HepG2 (cell line): ENCODE measurements at regions not wholly inside any gene's neighbourhood (a gene's known extent, or its start where the extent isn't known, plus 50 kb on each side); places are given as distances from the start of the nearest gene placed in this dataset.

ENCODE experiments used
- ATAC-seq: fragments of 200-7000 bp; cut with Tn5 transposase; 3 replicates; pipeline ENCODE4 v1.9.1; 2020; ENCODE audit warnings: mild to moderate bottlenecking, moderate library complexity
- BruUV-seq: library from RNA; stranded (reverse); fragments of 400-500 nt; replicated peaks from 2 replicates; lab custom pipeline; 2021; lab: Mats Ljungman, UMichigan
- CTCF ChIA-PET: fragments of 300-600 bp; formaldehyde crosslinking; extraction: SDS; loops from one replicate; lab custom pipeline; 2021; ENCODE audit warnings: low total read pairs, inconsistent platforms, low intra/inter-chr PET ratio; lab: Yijun Ruan, JAX
- POLR2A ChIA-PET: fragments of 350-600 bp; sonication (Branson Sonifier 250); formaldehyde crosslinking; loops from one replicate; lab custom pipeline; 2020; ENCODE audit warnings: antibody characterized with exemption, inconsistent platforms; lab: Yijun Ruan, JAX
- DNase-seq: peaks from one replicate; pipeline ENCODE4 v3.0.0-alpha.2; 2015; ENCODE audit warnings: low spot score
- FAIRE-seq: peaks from 3 replicates; lab custom pipeline; 2011; peaks lifted over from hg19 to GRCh38; lab: Jason Lieb, UNC
- H2AFZ ChIP-seq: one replicate; pipeline ENCODE4 v1.6.1; 2011; ENCODE audit warnings: low read length, inconsistent platforms
- H3K27ac ChIP-seq: fragments of 300-600 bp; 3 replicates; pipeline ENCODE4 v1.8.0; 2011; ENCODE audit warnings: mixed run types, mild to moderate bottlenecking, mixed read lengths, low read length, inconsistent platforms; ENCODE audit not compliant: insufficient read depth; ENCODE audit errors: extremely low read length
- H3K27me3 ChIP-seq, 2 experiments: fragments of 200-600 bp in 1 of 2; 2 replicates in 1 of 2; 3 replicates in 1 of 2; pipeline versions ENCODE4 v1.6.0 to v1.8.0; 2011; ENCODE audit warnings: low read length in 2 of 2, mild to moderate bottlenecking in 2 of 2, moderate library complexity in 2 of 2, inconsistent platforms in 1 of 2; ENCODE audit not compliant: insufficient read depth in 2 of 2, control insufficient read depth in 1 of 2
- H3K36me3 ChIP-seq, 2 experiments: fragments of 200-600 bp in 1 of 2; replicated peaks in 1 of 2; 2 replicates in 1 of 2; 3 replicates in 1 of 2; pipeline versions ENCODE4 v1.5.1 to v1.8.0; 2011; ENCODE audit warnings: low read length in 2 of 2, inconsistent platforms in 1 of 2; ENCODE audit not compliant: insufficient read depth in 2 of 2, control insufficient read depth in 1 of 2
- H3K4me1 ChIP-seq: 2 replicates; pipeline ENCODE4 v1.5.1; 2012; ENCODE audit warnings: low read length, inconsistent platforms; ENCODE audit not compliant: insufficient read depth
- H3K4me2 ChIP-seq: 2 replicates; pipeline ENCODE4 v1.6.0; 2011; ENCODE audit warnings: low read depth, low read length, inconsistent platforms
- H3K4me3 ChIP-seq, 3 experiments: fragments of 200-600 bp in 1 of 3; sonication (generic), shearing (Covaris generic) in 1 of 3; replicated peaks in 1 of 3; 2 replicates each; pipeline ENCODE4 v1.5.1; 2011 to 2016; ENCODE audit warnings: low read length in 3 of 3, inconsistent platforms in 2 of 3, low read depth in 2 of 3, mild to moderate bottlenecking in 2 of 3, control low read depth in 1 of 3, mixed read lengths in 1 of 3; ENCODE audit not compliant: insufficient read depth in 1 of 3
- H3K79me2 ChIP-seq: one replicate; pipeline ENCODE4 v1.6.1; 2011; ENCODE audit warnings: low read length, inconsistent platforms; ENCODE audit not compliant: insufficient read depth
- H3K9ac ChIP-seq: 2 replicates; pipeline ENCODE4 v1.6.0; 2011; ENCODE audit warnings: mild to moderate bottlenecking, low read depth, low read length, inconsistent platforms; ENCODE audit not compliant: insufficient read depth
- H3K9me3 ChIP-seq: 2 replicates; pipeline ENCODE4 v1.5.1; 2012; ENCODE audit warnings: mild to moderate bottlenecking, low read length
- H4K20me1 ChIP-seq: 2 replicates; pipeline ENCODE4 v1.6.0; 2011; ENCODE audit warnings: inconsistent platforms, mild to moderate bottlenecking, low read length, moderate library complexity; ENCODE audit not compliant: insufficient read depth
- CEBPB ChIP-seq: IDR thresholded peaks from 2 replicates; pipeline ENCODE4 v1.6.1; 2011; ENCODE audit warnings: low read depth, low read length, improper control_type of control experiment, borderline replicate concordance
- ZNF18 ChIP-seq: sonication (generic); formaldehyde crosslinking; IDR thresholded peaks from 2 replicates; pipeline ENCODE4 v1.8.0; 2022; ENCODE audit warnings: mild to moderate bottlenecking, missing genetic modification reagents; ENCODE audit not compliant: insufficient replicate concordance
- ZNF281 ChIP-seq: sonication (generic); formaldehyde crosslinking; IDR thresholded peaks from 2 replicates; pipeline ENCODE4 v1.4.0; 2020; ENCODE audit warnings: missing genetic modification reagents, borderline replicate concordance
- ZNF572 ChIP-seq: sonication (generic); formaldehyde crosslinking; IDR thresholded peaks from 2 replicates; pipeline ENCODE4 v1.5.1; 2020; ENCODE audit warnings: mild to moderate bottlenecking, missing genetic modification reagents
- ZNF816 ChIP-seq: sonication (generic); formaldehyde crosslinking; IDR thresholded peaks from 2 replicates; pipeline ENCODE4 v1.8.0; 2022; ENCODE audit warnings: missing genetic modification reagents, mild to moderate bottlenecking, borderline replicate concordance
- WGBS: methylation state at CpG from one replicate; pipeline ENCODE4 v1.1.6; 2017; ENCODE audit warnings: low lambda C conversion rate; 5-methylcytosine and 5-hydroxymethylcytosine counted together
- in situ Hi-C: cut with HindIII; loops from 2 replicates; pipeline ENCODE4 v1.10.0; 2017; ENCODE audit warnings: low pct_unique_long_range_greater_than_20kb; ENCODE audit not compliant: extremely low pct_ligation_motif_present
- intact Hi-C: fragments of 100-400 bp; cut with micrococcal nuclease; formaldehyde crosslinking; loops from one replicate; pipeline ENCODE4 v1.10.0; 2022; ENCODE audit not compliant: unreplicated experiment

- POLR2A ChIA-PET: no interaction called here
- ATAC-seq (no peak), DNase-seq (no peak), FAIRE-seq (no peak)
- no peak overlapping the region for H3K27ac ChIP-seq
- CTCF ChIA-PET: no interaction called here
- no peak overlapping the region for H3K4me2 ChIP-seq
- in situ Hi-C loops: no loop called here
- no peaks in the 10 kb centered on the region for H3K36me3 ChIP-seq
- H4K20me1 ChIP-seq: no peaks in the 10 kb centered on the region
- H3K4me3 ChIP-seq: no peak overlapping the region
- H3K27me3 ChIP-seq: peaks cover 1 to 4% of the 10 kb centered on the region in 2 experiments; a peak in 3 of 5 replicates
- BruUV-seq: no TSS peak
- no peaks in the 10 kb centered on the region for H3K4me1 ChIP-seq
- no peak for TF ChIP-seq ZNF572 (CRISPR knock-in tag)
- TF ChIP-seq ZNF816 (CRISPR knock-in tag): no peak
- TF ChIP-seq ZNF281 (CRISPR knock-in tag): no peak
- no peak for TF ChIP-seq CEBPB
- no peak for TF ChIP-seq ZNF18 (CRISPR knock-in tag)
- intact Hi-C loops: no loop called here
- no peak overlapping the region for H3K9ac ChIP-seq
- H3K9me3 ChIP-seq: no peaks in the 10 kb centered on the region
- WGBS: 54% methylated on average over 6 of the region's 6 CpGs
- no peak overlapping the region for H2AFZ ChIP-seq
- H3K79me2 ChIP-seq: no peaks in the 10 kb centered on the region
Observed at GRCh38 chr13:26942184-26942583, 181.6 kb upstream of the GPR12 start.
